GM18951 (cell line): ENCODE measurements at regions not wholly inside any gene's neighbourhood (a gene's known extent, or its start where the extent isn't known, plus 50 kb on each side); places are given as distances from the start of the nearest gene placed in this dataset.
"Not testable (repeated sequence)": the region's sequence is repeated elsewhere in the genome, so short reads cannot be mapped to it uniquely, and the experiment has no call there.

Experiments
- POLR2A ChIP-seq: IDR thresholded peaks from 4 replicates; pipeline ENCODE4 v1.6.1; 2011; ENCODE audit warnings: mild to moderate bottlenecking; ENCODE audit not compliant: insufficient read length, insufficient read depth; ENCODE audit errors: extremely low read depth
- in situ Hi-C: fragments of 300-500 bp; cut with MboI; formaldehyde crosslinking; loops from one replicate; pipeline ENCODE4 v1.12.0; 2022; ENCODE audit warnings: low sequenced_read_pairs, mixed read lengths, inconsistent platforms; ENCODE audit not compliant: unreplicated experiment

- no peak for TF ChIP-seq POLR2A
- in situ Hi-C loops: no loop called here
Measured at GRCh38 chr7:145893925-145894535, 222.6 kb upstream of the CNTNAP2 start.

DNA sequence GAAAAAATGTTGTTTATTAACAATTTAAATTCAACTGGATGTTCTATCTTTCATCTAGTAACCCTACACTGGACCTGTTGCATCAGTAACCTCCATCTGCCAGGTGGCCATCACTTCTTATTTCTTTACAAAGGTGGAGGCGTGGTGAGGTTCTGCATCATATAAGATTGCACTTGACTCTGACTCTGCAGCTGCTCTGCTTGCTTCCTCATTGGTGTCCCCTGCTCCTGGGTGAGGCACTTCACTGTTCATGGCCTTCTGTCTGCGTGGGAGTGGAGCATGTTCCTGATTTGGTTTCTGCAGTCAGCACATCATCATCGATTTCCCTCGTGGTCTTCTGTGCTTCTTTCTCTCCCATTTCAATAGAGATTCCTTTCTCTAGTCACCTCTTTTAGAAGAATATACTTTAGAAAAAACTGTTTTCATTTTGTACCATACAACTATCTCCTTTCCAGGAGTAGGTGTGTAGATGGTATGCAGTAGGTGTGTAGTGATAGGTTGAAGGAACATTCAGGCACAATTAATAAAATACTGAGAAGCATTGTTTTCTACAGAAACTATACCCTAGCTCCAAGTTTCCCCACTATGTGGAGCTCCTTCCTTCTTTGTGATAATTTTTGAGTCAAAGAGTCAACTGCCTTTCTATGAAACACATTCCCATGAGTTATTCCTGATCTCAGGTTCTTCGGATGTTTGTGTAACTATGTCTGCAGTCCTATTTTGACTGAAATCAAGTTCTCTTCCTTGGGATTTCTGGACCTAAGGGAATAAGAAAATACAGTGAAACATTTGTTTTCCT is 231.7 kb upstream of the CNTNAP2 start:
- in situ Hi-C loops: no loop called here
- TF ChIP-seq POLR2A: no peak

DNA sequence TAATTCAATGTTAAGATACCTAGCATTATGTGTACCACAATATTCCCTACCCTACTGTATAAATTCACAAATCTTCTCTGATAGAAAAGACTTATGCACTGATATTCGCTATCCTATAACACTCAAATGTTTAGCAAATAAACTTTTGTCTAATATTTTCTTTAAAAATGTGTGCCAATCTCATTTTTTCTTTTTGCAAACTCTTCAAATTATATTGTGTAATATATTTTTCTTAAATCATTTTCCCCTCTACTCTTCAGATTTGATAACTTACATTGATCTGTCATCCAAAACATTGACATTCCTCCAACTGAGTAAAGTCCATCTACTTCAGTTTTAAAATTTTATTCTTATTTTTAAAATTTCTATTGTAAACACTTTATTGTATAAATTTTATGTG is 240.2 kb upstream of the CNTNAP2 start:
- no peak for TF ChIP-seq POLR2A
- in situ Hi-C loops: no loop called here

DNA sequence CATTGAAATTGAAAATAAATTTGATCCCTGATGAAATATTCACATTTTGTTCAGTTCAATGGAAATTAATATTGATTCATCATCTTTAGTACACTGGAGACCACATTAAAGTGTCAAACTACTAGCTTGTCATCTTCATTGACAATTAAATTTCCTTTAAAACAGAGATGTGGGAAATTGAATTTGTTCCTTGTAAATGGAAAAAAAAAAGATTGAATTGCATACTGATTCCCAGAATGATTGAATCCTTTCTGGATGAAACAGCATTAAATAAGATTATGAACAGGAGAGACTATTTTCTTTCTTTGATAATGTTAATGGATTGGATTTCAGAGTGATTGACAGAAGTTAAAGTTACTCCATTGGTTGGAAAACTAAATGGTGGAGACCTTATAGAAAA is 241.3 kb upstream of the CNTNAP2 start:
- no peak for TF ChIP-seq POLR2A
- in situ Hi-C loops: no loop called here

DNA sequence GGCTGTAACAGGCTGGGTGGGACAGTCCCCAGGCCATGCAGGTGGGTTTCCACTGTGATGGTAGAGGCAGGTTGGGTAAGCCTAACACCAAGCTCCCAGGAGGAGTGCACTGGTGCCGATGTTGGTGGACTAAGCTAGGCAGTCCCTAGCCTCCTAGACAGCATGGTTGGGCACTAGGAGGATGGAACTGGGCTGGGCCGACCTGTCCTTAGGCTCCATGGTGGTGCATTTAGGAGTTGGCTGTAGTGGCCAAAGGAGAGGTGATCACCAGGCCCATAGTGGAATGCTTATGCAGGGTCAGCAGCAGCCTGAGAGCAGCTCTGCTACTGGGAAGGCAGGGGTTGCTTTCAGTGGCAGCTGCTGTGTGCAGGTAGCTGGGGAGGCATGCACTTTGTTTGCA is 247.7 kb upstream of the CNTNAP2 start:
- TF ChIP-seq POLR2A: no peak
- in situ Hi-C loops: no loop called here

GRCh38 chr7:145862212-145862611 is 254.4 kb upstream of the CNTNAP2 start:
- in situ Hi-C loops: no loop called here
- no peak for TF ChIP-seq POLR2A

- in situ Hi-C loops: no loop called here
- no peak for TF ChIP-seq POLR2A
Measured at GRCh38 chr7:145860809-145861208, 255.8 kb upstream of the CNTNAP2 start.

DNA sequence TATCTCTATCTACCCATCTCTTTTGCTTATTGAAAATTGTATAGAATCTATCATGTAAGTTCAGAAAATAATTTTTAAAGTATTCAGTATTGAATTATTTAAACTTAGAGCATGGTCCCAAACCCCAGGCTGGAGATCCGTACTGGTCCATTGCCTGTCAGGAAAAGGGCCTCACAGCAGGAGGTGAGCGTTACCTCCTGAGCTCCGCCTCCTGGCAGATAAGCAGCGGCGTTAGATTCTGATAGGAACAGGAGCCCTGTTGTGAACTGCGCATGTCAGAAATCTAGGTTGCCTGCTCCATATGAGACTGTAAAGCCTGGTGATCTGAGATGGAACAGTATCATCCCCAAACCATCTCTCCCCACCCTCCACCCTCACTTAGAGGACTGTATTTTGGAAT is 266.0 kb upstream of the CNTNAP2 start:
- TF ChIP-seq POLR2A: no peak
- in situ Hi-C loops: no loop called here

- in situ Hi-C loops: no loop called here
- no peak for TF ChIP-seq POLR2A
Measured at GRCh38 chr7:145848691-145849090, 267.9 kb upstream of the CNTNAP2 start.

DNA sequence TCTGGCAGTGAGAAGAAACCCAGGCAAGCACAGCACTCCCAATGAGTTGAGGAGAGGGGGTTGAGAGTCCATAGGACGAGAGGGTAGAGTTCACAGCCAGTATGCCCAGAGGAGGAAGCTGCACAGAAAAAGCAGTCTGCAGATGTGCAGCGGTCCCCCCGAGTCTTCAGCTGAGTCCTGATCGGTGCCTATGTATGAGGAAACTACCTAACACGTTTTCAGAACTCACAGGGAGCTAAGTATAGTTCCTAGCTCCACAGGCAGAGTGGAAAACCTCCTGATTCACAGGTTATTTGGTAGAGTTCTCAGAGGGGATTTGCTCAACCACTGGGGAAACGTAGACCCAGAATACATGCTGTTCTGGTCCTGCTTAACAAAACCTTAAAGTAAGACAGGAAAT is 271.3 kb upstream of the CNTNAP2 start:
- no peak for TF ChIP-seq POLR2A
- in situ Hi-C loops: no loop called here

DNA sequence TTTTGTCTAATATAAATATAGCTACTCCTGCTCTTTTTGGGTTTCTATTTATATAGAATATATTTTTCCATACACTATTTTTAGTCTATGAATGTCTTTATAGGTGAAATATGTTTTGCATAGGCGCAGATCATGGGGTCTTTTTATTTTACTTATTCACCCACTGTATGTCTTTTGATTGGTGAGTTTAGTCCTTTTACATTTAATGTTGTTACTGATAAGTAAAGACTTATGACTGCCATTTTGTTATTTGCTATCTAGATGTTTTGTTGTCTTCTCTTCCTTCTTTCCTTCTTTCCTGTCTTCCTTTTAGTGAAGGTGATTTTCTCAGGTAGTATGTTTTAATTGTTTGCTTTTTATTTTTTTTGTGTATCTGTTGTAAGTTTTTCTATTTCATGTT is 276.8 kb upstream of the CNTNAP2 start:
- in situ Hi-C loops: no loop called here
- TF ChIP-seq POLR2A: no peak

GRCh38 chr7:145831616-145832206 is 284.9 kb upstream of the CNTNAP2 start:
- in situ Hi-C loops: no loop called here
- TF ChIP-seq POLR2A: no peak

- in situ Hi-C loops: no loop called here
- no peak for TF ChIP-seq POLR2A
Measured at GRCh38 chr7:145817687-145818086, 298.9 kb upstream of the CNTNAP2 start.

DNA sequence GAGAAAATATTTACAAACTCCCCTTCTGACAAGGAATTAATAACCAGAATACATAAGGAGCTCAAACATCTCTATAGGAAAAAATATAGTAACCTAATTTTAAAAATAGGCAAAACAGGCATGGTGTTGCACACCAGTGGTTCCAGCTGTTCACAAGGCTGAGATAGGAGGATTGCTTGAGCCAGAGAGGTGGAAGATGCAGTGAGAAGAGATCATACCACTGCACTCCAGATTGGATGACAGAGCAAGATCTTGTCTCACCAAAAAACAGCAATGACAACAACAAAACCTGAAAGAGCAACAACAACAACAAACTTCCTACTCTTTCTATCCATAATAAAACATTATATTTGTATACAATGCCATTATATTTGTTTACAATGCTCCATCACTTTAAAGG is 304.4 kb upstream of the CNTNAP2 start:
- in situ Hi-C loops: no loop called here
- TF ChIP-seq POLR2A: no peak

DNA sequence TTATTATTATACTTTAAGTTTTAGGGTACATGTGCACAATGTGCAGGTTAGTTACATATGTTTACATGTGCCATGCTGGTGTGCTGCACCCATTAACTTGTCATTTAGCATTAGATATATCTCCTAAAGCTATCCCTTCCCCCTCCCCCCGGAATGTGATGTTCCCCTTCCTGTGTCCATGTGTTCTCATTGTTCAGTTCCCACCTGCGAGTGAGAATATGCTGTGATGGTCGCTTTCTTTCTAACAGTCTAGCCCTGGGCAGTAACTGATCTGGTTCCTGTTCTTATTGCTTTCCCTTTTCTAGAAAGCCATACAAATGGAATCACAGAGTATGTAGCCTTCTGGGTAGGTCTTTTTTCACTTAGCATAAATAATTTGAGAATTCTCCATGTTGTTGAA is 311.1 kb upstream of the CNTNAP2 start:
- in situ Hi-C loops: not testable (repeated sequence)
